ENCODE measurements at regions not wholly inside any gene's neighbourhood (a gene's known extent, or its start where the extent isn't known, plus 50 kb on each side); places are given as distances from the start of the nearest gene placed in this dataset.

GRCh38 chr1:91176250-91176649, 154.4 kb upstream of the ZNF644 start:
- Mint-ChIP-seq H3K36me3 (no peaks in the 10 kb centered on the region), H3K4me1 (no peaks in the 10 kb centered on the region), H3K4me3 (no peak overlapping the region), H3K9me3 (peaks cover 10% of the 10 kb centered on the region; the same call in 1 of the 2 replicates), H3K27me3 (ENCODE audit: low read depth) (no peaks in the 10 kb centered on the region; the same call in 1 of the 2 replicates), H3K27ac (no peak overlapping the region)
- ATAC-seq (no peak), DNase-seq (ENCODE audit: low spot score) (no peak)
- POLR2A ChIA-PET: no interaction called here
- TF ChIP-seq CBFB (CRISPR knock-in tag; IDR thresholded peaks at IDR 0.05; ENCODE audit: low read depth): no peak
- TF ChIP-seq RORB (CRISPR knock-in tag; IDR thresholded peaks at IDR 0.05): no peak
- TF ChIP-seq ETV6 (CRISPR knock-in tag; IDR thresholded peaks at IDR 0.05): no peak
- TF ChIP-seq PRRX2 (CRISPR knock-in tag; IDR thresholded peaks at IDR 0.05): no peak
- no peak for TF ChIP-seq USF1 (CRISPR knock-in tag; IDR thresholded peaks at IDR 0.05)
- TF ChIP-seq E2F5 (CRISPR knock-in tag; IDR thresholded peaks at IDR 0.05): no peak
- no peak for TF ChIP-seq TCF7 (CRISPR knock-in tag; IDR thresholded peaks at IDR 0.05; ENCODE audit: low read depth)
- TF ChIP-seq ATF3 (CRISPR knock-in tag; conservative IDR thresholded peaks at IDR 0.05): no peak
- TF ChIP-seq ATF1 (CRISPR knock-in tag; IDR thresholded peaks at IDR 0.05): no peak
- TF ChIP-seq FOXP1 (CRISPR knock-in tag; IDR thresholded peaks at IDR 0.05; ENCODE audit: borderline replicate concordance): no peak
- TF ChIP-seq CREB1 (CRISPR knock-in tag; IDR thresholded peaks at IDR 0.05): no peak
- no peak for TF ChIP-seq RELA (CRISPR knock-in tag; IDR thresholded peaks at IDR 0.05; ENCODE audit: borderline replicate concordance)
- CTCF ChIA-PET: interaction anchor here (0.7 to 2.4 kb wide), 2 partner anchors 11 to 455 kb away, joined by 3 to 13 read pairs; no protein-coding TSS in a partner anchor

- Mint-ChIP-seq H3K4me1 (no peaks in the 10 kb centered on the region), H3K9me3 (0 out of 2 replicates have a peak, but pooled peaks cover under 1% of the 10 kb centered on the region), H3K27me3 (ENCODE audit: low read depth) (no peaks in the 10 kb centered on the region; the same call in 1 of the 2 replicates), H3K36me3 (no peaks in the 10 kb centered on the region), H3K4me3 (no peak overlapping the region), H3K27ac (no peak overlapping the region)
- ChIA-PET CTCF (interaction anchor here (1.0 to 2.4 kb wide), 2 partner anchors 9 to 451 kb away, joined by 3 to 13 read pairs; no protein-coding TSS in a partner anchor), POLR2A (no interaction called here)
- no peak for DNase-seq (ENCODE audit: low spot score)
- ATAC-seq: no peak
- no peak for TF ChIP-seq CREM (CRISPR knock-in tag; IDR thresholded peaks at IDR 0.05)
- no peak for TF ChIP-seq SP1 (CRISPR knock-in tag; conservative IDR thresholded peaks at IDR 0.05)
- no peak for TF ChIP-seq ZBTB43 (CRISPR knock-in tag; IDR thresholded peaks at IDR 0.05)
- no peak for TF ChIP-seq NFATC4 (CRISPR knock-in tag; IDR thresholded peaks at IDR 0.05)
- TF ChIP-seq ETV6 (CRISPR knock-in tag; IDR thresholded peaks at IDR 0.05): no peak
- TF ChIP-seq HMGA2 (CRISPR knock-in tag; IDR thresholded peaks at IDR 0.05): no peak
- no peak for TF ChIP-seq ZSCAN18 (CRISPR knock-in tag; IDR thresholded peaks at IDR 0.05)
- no peak for TF ChIP-seq AFF4 (CRISPR knock-in tag; IDR thresholded peaks at IDR 0.05; ENCODE audit: borderline replicate concordance)
- TF ChIP-seq ERG (CRISPR knock-in tag; IDR thresholded peaks at IDR 0.05): no peak
- no peak for TF ChIP-seq PREB (CRISPR knock-in tag; IDR thresholded peaks at IDR 0.05; ENCODE audit: borderline replicate concordance)
- no peak for TF ChIP-seq GRHL2 (CRISPR knock-in tag; IDR thresholded peaks at IDR 0.05; ENCODE audit: insufficient replicate concordance, severe bottlenecking)
Observed at GRCh38 chr1:91174734-91175133, 152.9 kb upstream of the ZNF644 start.
